GM18907 (cell line): ENCODE measurements at regions not wholly inside any gene's neighbourhood (a gene's known extent, or its start where the extent isn't known, plus 50 kb on each side); places are given as distances from the start of the nearest gene placed in this dataset.
"Not testable (repeated sequence)": the region's sequence is repeated elsewhere in the genome, so short reads cannot be mapped to it uniquely, and the experiment has no call there.

Experiments used
- ATAC-seq: cut with Tn5 transposase; IDR thresholded peaks from one replicate; pipeline ENCODE4 v1.9.1; 2021; ENCODE audit warnings: mild to moderate bottlenecking, moderate library complexity; ENCODE audit not compliant: unreplicated experiment

GRCh38 chr1:194001726-194002350 is 815.4 kb upstream of the B3GALT2 start:
- not testable (repeated sequence) for ATAC-seq

- ATAC-seq = no peak
Observed at GRCh38 chr1:193988885-193989284, 802.5 kb upstream of the B3GALT2 start.

GRCh38 chr1:193979219-193979618 is 792.8 kb upstream of the B3GALT2 start:
- ATAC-seq = no peak

- ATAC-seq = no peak
Observed at GRCh38 chr1:193974286-193974798, 787.9 kb upstream of the B3GALT2 start.

GRCh38 chr1:193973428-193973827 is 787.0 kb upstream of the B3GALT2 start:
- no peak for ATAC-seq

- ATAC-seq = no peak
Observed at GRCh38 chr1:193971595-193971994, 785.2 kb upstream of the B3GALT2 start.

- ATAC-seq = no peak
Observed at GRCh38 chr1:193960499-193960898, 774.1 kb upstream of the B3GALT2 start.

GRCh38 chr1:193960040-193960439 is 773.6 kb upstream of the B3GALT2 start:
- ATAC-seq = no peak

GRCh38 chr1:193957556-193958095 is 771.2 kb upstream of the B3GALT2 start:
- no peak for ATAC-seq

GRCh38 chr1:193952778-193953374 is 766.5 kb upstream of the B3GALT2 start:
- no peak for ATAC-seq

- ATAC-seq = no peak
Observed at GRCh38 chr1:193951984-193952383, 765.6 kb upstream of the B3GALT2 start.

GRCh38 chr1:193944454-193944853 is 758.0 kb upstream of the B3GALT2 start:
- ATAC-seq = no peak

GRCh38 chr1:193940176-193940575 is 753.8 kb upstream of the B3GALT2 start:
- ATAC-seq = no peak

- ATAC-seq = no peak
Observed at GRCh38 chr1:193939585-193939984, 753.2 kb upstream of the B3GALT2 start.

GRCh38 chr1:193937308-193937707 is 750.9 kb upstream of the B3GALT2 start:
- no peak for ATAC-seq

- no peak for ATAC-seq
Observed at GRCh38 chr1:193932979-193933378, 746.6 kb upstream of the B3GALT2 start.

GRCh38 chr1:193931356-193931755 is 744.9 kb upstream of the B3GALT2 start:
- no peak for ATAC-seq

- no peak for ATAC-seq
Observed at GRCh38 chr1:193929374-193930033, 743.1 kb upstream of the B3GALT2 start.

GRCh38 chr1:193927550-193927949 is 741.1 kb upstream of the B3GALT2 start:
- ATAC-seq = no peak

GRCh38 chr1:193926956-193927355 is 740.5 kb upstream of the B3GALT2 start:
- ATAC-seq = no peak

GRCh38 chr1:193919827-193920226 is 733.4 kb upstream of the B3GALT2 start:
- ATAC-seq = no peak

- ATAC-seq = no peak
Observed at GRCh38 chr1:193916452-193916851, 730.0 kb upstream of the B3GALT2 start.
